ENCODE measurements at regions not wholly inside any gene's neighbourhood (a gene's known extent, or its start where the extent isn't known, plus 50 kb on each side); places are given as distances from the start of the nearest gene placed in this dataset.

DNA sequence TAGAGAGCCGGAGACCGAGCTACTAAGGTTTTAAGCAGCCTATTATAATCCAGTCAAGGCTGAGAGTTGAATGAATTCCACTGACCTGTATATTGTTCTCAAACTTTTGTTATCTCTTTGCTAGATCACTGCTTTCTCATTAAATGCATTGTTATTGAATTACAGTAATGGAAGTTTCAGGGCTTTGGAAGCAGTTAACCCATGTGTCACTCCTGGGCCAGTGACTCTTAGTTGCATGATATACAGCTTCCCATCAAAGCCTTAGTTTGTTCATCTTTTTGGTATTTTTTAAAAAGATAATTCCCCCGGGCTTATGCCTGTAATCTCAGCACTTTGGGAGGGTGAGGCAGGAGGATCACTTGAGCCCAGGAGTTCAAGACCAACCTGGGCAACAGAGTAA lies 55.4 kb upstream of the KIAA1217 start:
- TF ChIP-seq, protein P1, sequence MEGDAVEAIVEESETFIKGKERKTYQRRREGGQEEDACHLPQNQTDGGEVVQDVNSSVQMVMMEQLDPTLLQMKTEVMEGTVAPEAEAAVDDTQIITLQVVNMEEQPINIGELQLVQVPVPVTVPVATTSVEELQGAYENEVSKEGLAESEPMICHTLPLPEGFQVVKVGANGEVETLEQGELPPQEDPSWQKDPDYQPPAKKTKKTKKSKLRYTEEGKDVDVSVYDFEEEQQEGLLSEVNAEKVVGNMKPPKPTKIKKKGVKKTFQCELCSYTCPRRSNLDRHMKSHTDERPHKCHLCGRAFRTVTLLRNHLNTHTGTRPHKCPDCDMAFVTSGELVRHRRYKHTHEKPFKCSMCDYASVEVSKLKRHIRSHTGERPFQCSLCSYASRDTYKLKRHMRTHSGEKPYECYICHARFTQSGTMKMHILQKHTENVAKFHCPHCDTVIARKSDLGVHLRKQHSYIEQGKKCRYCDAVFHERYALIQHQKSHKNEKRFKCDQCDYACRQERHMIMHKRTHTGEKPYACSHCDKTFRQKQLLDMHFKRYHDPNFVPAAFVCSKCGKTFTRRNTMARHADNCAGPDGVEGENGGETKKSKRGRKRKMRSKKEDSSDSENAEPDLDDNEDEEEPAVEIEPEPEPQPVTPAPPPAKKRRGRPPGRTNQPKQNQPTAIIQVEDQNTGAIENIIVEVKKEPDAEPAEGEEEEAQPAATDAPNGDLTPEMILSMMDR (IDR thresholded peaks at IDR 0.05), result no peak
- TF ChIP-seq POLR2A (IDR thresholded peaks at IDR 0.05) (no peak), EP300 (IDR thresholded peaks at IDR 0.05) (no peak), POLR2AphosphoS5 (IDR thresholded peaks at IDR 0.05) (no peak)

Data from sigmoid colon (tissue), 4 donors.